HEK293 (cell line): ENCODE measurements at regions not wholly inside any gene's neighbourhood (a gene's known extent, or its start where the extent isn't known, plus 50 kb on each side); places are given as distances from the start of the nearest gene placed in this dataset.

ENCODE experiments used
- CTCF ChIA-PET: fragments of 350-600 bp; formaldehyde crosslinking; extraction: SDS; loops from one replicate; lab custom pipeline; 2021; ENCODE audit warnings: antibody characterized with exemption; lab: Yijun Ruan, JAX
- POLR2A ChIA-PET: fragments of 300-600 bp; formaldehyde crosslinking; extraction: SDS; loops from one replicate; lab custom pipeline; 2020; ENCODE audit warnings: antibody characterized with exemption, inconsistent platforms; lab: Yijun Ruan, JAX
- H3K27ac ChIP-seq: fragments of 200-500 bp; sonication (Bioruptor generic); 2 replicates; pipeline ENCODE4 v1.5.1; 2014; ENCODE audit warnings: low read depth, low read length, control low read depth, inconsistent platforms; ENCODE audit errors: extremely low read depth
- H3K36me3 ChIP-seq, 2 experiments: fragments of 200-500 bp in 1 of 2; sonication (Bioruptor generic) in 1 of 2; 1 replicate in 1 of 2; 2 replicates in 1 of 2; pipeline ENCODE4 v1.5.1; 2014 to 2017; ENCODE audit warnings: inconsistent platforms in 2 of 2, low read length in 2 of 2; ENCODE audit not compliant: control insufficient read depth in 2 of 2, insufficient read depth in 1 of 2
- H3K4me1 ChIP-seq: fragments of 200-500 bp; sonication (Bioruptor generic); 2 replicates; pipeline ENCODE4 v1.5.1; 2014; ENCODE audit warnings: mild to moderate bottlenecking, low read length, inconsistent platforms; ENCODE audit not compliant: control insufficient read depth, insufficient read depth
- H3K4me3 ChIP-seq: 2 replicates; pipeline ENCODE4 v1.5.1; 2011; ENCODE audit warnings: low read depth, mild to moderate bottlenecking, control low read depth, low read length, moderate library complexity
- H3K9me3 ChIP-seq: fragments of 200-500 bp; sonication (Bioruptor generic); 2 replicates; pipeline ENCODE4 v1.5.1; 2014; ENCODE audit warnings: low read depth, low read length, inconsistent platforms; ENCODE audit not compliant: control insufficient read depth, insufficient read depth
- FEZF1 ChIP-seq: fragments of 450-650 bp; formaldehyde crosslinking; IDR thresholded peaks from 2 replicates; pipeline ENCODE4 v1.5.1; 2016; ENCODE audit warnings: missing biosample characterization, missing genetic modification characterization
- GLI2 ChIP-seq: fragments of 450-650 bp; formaldehyde crosslinking; IDR thresholded peaks from 2 replicates; pipeline ENCODE4; 2017; ENCODE audit warnings: missing biosample characterization, missing genetic modification characterization, low read depth, borderline replicate concordance
- IKZF3 ChIP-seq: fragments of 450-650 bp; IDR thresholded peaks from 2 replicates; pipeline ENCODE4 v1.5.0; 2018; ENCODE audit warnings: missing biosample characterization, mild to moderate bottlenecking, missing genetic modification characterization, moderate library complexity
- KLF7 ChIP-seq: fragments of 450-650 bp; formaldehyde crosslinking; IDR thresholded peaks from 2 replicates; pipeline ENCODE4 v1.5.1; 2016; ENCODE audit warnings: missing biosample characterization, missing genetic modification characterization, borderline replicate concordance
- KLF9 ChIP-seq: fragments of 450-650 bp; formaldehyde crosslinking; IDR thresholded peaks from 2 replicates; pipeline ENCODE4 v1.5.1; 2016; ENCODE audit warnings: missing biosample characterization, missing genetic modification characterization, low read depth
- MZF1 ChIP-seq: fragments of 450-650 bp; formaldehyde crosslinking; IDR thresholded peaks from 2 replicates; pipeline ENCODE4 v1.5.1; 2017; ENCODE audit warnings: missing biosample characterization, missing genetic modification characterization, borderline replicate concordance
- SETDB1 ChIP-seq: IDR thresholded peaks from one replicate; pipeline ENCODE4 v1.6.1; 2017; ENCODE audit warnings: mild to moderate bottlenecking, low read length, moderate library complexity, mixed read lengths; ENCODE audit not compliant: insufficient read length
- SP2 ChIP-seq: fragments of 450-650 bp; formaldehyde crosslinking; IDR thresholded peaks from 2 replicates; pipeline ENCODE4 v1.5.1; 2016; ENCODE audit warnings: missing biosample characterization, missing genetic modification characterization
- SP7 ChIP-seq: fragments of 450-650 bp; formaldehyde crosslinking; IDR thresholded peaks from 2 replicates; pipeline ENCODE4 v1.5.1; 2016; ENCODE audit warnings: missing biosample characterization, missing genetic modification characterization
- ZIC2 ChIP-seq: fragments of 450-650 bp; formaldehyde crosslinking; IDR thresholded peaks from 2 replicates; pipeline ENCODE4 v1.5.1; 2016; ENCODE audit warnings: missing biosample characterization, missing genetic modification characterization
- ZNF114 ChIP-seq: fragments of 450-650 bp; formaldehyde crosslinking; IDR thresholded peaks from 2 replicates; pipeline ENCODE4 v1.5.0; 2017; ENCODE audit warnings: missing biosample characterization, missing genetic modification characterization
- ZNF184 ChIP-seq: fragments of 450-650 bp; IDR thresholded peaks from 2 replicates; pipeline ENCODE4 v1.5.1; 2018; ENCODE audit warnings: missing biosample characterization, mild to moderate bottlenecking, missing genetic modification characterization
- ZNF223 ChIP-seq: fragments of 450-650 bp; formaldehyde crosslinking; IDR thresholded peaks from 2 replicates; pipeline ENCODE4 v1.5.1; 2016; ENCODE audit warnings: missing biosample characterization, missing genetic modification characterization
- ZNF24 ChIP-seq: fragments of 450-650 bp; formaldehyde crosslinking; IDR thresholded peaks from 2 replicates; pipeline ENCODE4 v1.5.1; 2016; ENCODE audit warnings: missing biosample characterization, missing genetic modification characterization
- ZNF514 ChIP-seq: fragments of 450-650 bp; formaldehyde crosslinking; IDR thresholded peaks from 2 replicates; pipeline ENCODE4 v1.5.1; 2016; ENCODE audit warnings: missing biosample characterization, missing genetic modification characterization
- ZNF544 ChIP-seq: fragments of 450-650 bp; formaldehyde crosslinking; IDR thresholded peaks from 2 replicates; pipeline ENCODE4 v1.5.0; 2017; ENCODE audit warnings: missing biosample characterization, missing genetic modification characterization
- ZNF776 ChIP-seq: fragments of 450-650 bp; formaldehyde crosslinking; IDR thresholded peaks from 2 replicates; pipeline ENCODE4 v1.5.0; 2017; ENCODE audit warnings: missing biosample characterization, missing genetic modification characterization, borderline replicate concordance
- ZNF843 ChIP-seq: fragments of 450-650 bp; formaldehyde crosslinking; IDR thresholded peaks from 2 replicates; pipeline ENCODE4 v1.5.1; 2016; ENCODE audit warnings: missing biosample characterization, missing genetic modification characterization
- ZSCAN18 ChIP-seq: fragments of 450-650 bp; formaldehyde crosslinking; IDR thresholded peaks from 2 replicates; pipeline ENCODE4 v1.5.1; 2016; ENCODE audit warnings: missing biosample characterization, missing genetic modification characterization
- TF ChIP-seq, protein P1 (sequence below): fragments of 450-650 bp; formaldehyde crosslinking; IDR thresholded peaks from 2 replicates; pipeline ENCODE4 v1.5.1; 2016; ENCODE audit warnings: missing biosample characterization, missing genetic modification characterization
- TF ChIP-seq, protein P2 (sequence below): fragments of 450-650 bp; formaldehyde crosslinking; IDR thresholded peaks from 2 replicates; pipeline ENCODE4 v1.5.1; 2016; ENCODE audit warnings: missing biosample characterization, missing genetic modification characterization

- TF ChIP-seq IKZF3 (tag by site-specific recombination) (no peak), ZSCAN18 (no peak), ZNF223 (tag by site-specific recombination) (no peak), SETDB1 (no peak), KLF9 (tag by site-specific recombination) (no peak), ZNF24 (tag by site-specific recombination) (no peak), SP2 (tag by site-specific recombination) (no peak)
- TF ChIP-seq, protein P1, sequence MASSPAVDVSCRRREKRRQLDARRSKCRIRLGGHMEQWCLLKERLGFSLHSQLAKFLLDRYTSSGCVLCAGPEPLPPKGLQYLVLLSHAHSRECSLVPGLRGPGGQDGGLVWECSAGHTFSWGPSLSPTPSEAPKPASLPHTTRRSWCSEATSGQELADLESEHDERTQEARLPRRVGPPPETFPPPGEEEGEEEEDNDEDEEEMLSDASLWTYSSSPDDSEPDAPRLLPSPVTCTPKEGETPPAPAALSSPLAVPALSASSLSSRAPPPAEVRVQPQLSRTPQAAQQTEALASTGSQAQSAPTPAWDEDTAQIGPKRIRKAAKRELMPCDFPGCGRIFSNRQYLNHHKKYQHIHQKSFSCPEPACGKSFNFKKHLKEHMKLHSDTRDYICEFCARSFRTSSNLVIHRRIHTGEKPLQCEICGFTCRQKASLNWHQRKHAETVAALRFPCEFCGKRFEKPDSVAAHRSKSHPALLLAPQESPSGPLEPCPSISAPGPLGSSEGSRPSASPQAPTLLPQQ, result no peak
These were observed 2069.6 kb upstream of the CELF4 start (continued) for GRCh38 chr18:39635192-39635591.

GRCh38 chr18:39627936-39628335 is 2062.3 kb upstream of the CELF4 start:
- no peaks in the 10 kb centered on the region for H3K36me3 ChIP-seq
- H3K27ac ChIP-seq, result no peak overlapping the region
- no peak overlapping the region for H3K4me3 ChIP-seq
- CTCF ChIA-PET, result no interaction called here
- POLR2A ChIA-PET, result no interaction called here
- no peaks in the 10 kb centered on the region for H3K4me1 ChIP-seq
- TF ChIP-seq ZNF544 (tag by site-specific recombination) (no peak), MZF1 (tag by site-specific recombination) (no peak), ZNF843 (tag by site-specific recombination) (no peak), GLI2 (tag by site-specific recombination) (no peak), ZNF184 (no peak), KLF7 (tag by site-specific recombination) (no peak), ZNF776 (tag by site-specific recombination) (no peak), ZNF514 (tag by site-specific recombination) (no peak)
- TF ChIP-seq, protein P2, sequence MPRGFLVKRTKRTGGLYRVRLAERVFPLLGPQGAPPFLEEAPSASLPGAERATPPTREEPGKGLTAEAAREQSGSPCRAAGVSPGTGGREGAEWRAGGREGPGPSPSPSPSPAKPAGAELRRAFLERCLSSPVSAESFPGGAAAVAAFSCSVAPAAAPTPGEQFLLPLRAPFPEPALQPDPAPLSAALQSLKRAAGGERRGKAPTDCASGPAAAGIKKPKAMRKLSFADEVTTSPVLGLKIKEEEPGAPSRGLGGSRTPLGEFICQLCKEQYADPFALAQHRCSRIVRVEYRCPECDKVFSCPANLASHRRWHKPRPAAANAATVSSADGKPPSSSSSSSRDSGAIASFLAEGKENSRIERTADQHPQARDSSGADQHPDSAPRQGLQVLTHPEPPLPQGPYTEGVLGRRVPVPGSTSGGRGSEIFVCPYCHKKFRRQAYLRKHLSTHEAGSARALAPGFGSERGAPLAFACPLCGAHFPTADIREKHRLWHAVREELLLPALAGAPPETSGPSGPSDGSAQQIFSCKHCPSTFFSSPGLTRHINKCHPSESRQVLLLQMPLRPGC (tag by site-specific recombination), result no peak
- no peaks in the 10 kb centered on the region for H3K9me3 ChIP-seq

DNA sequence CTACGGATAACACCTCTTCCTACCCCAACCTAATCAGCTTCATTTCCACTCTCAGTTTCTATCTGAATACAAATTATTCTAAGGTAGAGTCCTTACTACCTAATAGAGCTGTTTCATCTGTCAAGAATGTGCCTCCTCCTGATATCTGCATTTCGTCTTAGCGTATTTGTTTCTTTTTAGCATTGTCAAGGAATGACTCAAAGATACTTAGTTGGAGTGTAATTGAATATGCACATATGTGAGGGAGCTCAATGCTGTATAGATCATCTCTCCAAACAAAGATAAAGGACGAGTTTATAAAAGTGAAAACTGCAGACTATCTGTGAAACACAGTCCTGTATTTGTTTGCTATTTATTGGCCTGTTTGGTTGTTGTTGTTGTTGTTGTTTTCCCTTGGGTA is 2059.4 kb upstream of the CELF4 start:
- Histone ChIP-seq H3K9me3 (no peaks in the 10 kb centered on the region), H3K4me1 (no peaks in the 10 kb centered on the region), H3K27ac (no peak overlapping the region), H3K4me3 (no peak overlapping the region), H3K36me3 (no peaks in the 10 kb centered on the region)
- TF ChIP-seq SP7 (tag by site-specific recombination) (no peak), FEZF1 (no peak), ZNF776 (tag by site-specific recombination) (no peak), ZIC2 (tag by site-specific recombination) (no peak), ZNF114 (tag by site-specific recombination) (no peak)
- ChIA-PET POLR2A (no interaction called here), CTCF (interaction anchor here (0.6 to 1.1 kb wide), 3 partner anchors 31 to 672 kb away, joined by 3 to 4 read pairs (median 4); no protein-coding TSS in a partner anchor)
